KMS-11 (cell line): ENCODE measurements at regions not wholly inside any gene's neighbourhood (a gene's known extent, or its start where the extent isn't known, plus 50 kb on each side); places are given as distances from the start of the nearest gene placed in this dataset.

ENCODE experiments used
- H2AFZ ChIP-seq: fragments of 200-600 bp; sonication (generic); 2 replicates; pipeline ENCODE4 v1.6.1; 2016; ENCODE audit warnings: antibody characterized with exemption, mixed run types, low read depth
- H3K27ac ChIP-seq: fragments of 200-600 bp; sonication (generic); 2 replicates; pipeline ENCODE4 v1.6.1; 2016; ENCODE audit warnings: mild to moderate bottlenecking, mixed run types
- H3K27me3 ChIP-seq: fragments of 200-600 bp; sonication (generic); 2 replicates; pipeline ENCODE4 v1.6.1; 2017; ENCODE audit warnings: mild to moderate bottlenecking, low read depth, mixed run types, moderate library complexity; ENCODE audit not compliant: insufficient read depth
- H3K36me3 ChIP-seq: fragments of 200-600 bp; sonication (generic); 2 replicates; pipeline ENCODE4 v1.6.1; 2017; ENCODE audit warnings: mild to moderate bottlenecking, mixed run types; ENCODE audit not compliant: insufficient read depth
- H3K4me1 ChIP-seq: fragments of 200-600 bp; sonication (generic); 2 replicates; pipeline ENCODE4 v1.6.1; 2016; ENCODE audit warnings: mild to moderate bottlenecking, low read depth, mixed run types; ENCODE audit not compliant: poor library complexity, severe bottlenecking
- H3K4me2 ChIP-seq: fragments of 200-600 bp; sonication (generic); 2 replicates; pipeline ENCODE4 v1.7.0; 2016; ENCODE audit warnings: mild to moderate bottlenecking, mixed run types
- H3K4me3 ChIP-seq: fragments of 200-600 bp; sonication (generic); IDR thresholded peaks from 2 replicates; pipeline ENCODE4 v1.6.1; 2017; ENCODE audit warnings: low read depth, low read length, mixed read lengths; ENCODE audit not compliant: insufficient read depth
- H3K79me2 ChIP-seq: fragments of 200-600 bp; sonication (generic); 2 replicates; pipeline ENCODE4 v1.6.1; 2016; ENCODE audit warnings: low read depth, mixed run types; ENCODE audit not compliant: insufficient read depth
- H3K9ac ChIP-seq: fragments of 200-600 bp; sonication (generic); 2 replicates; pipeline ENCODE4 v1.6.1; 2016; ENCODE audit warnings: mild to moderate bottlenecking, mixed run types
- H4K20me1 ChIP-seq: fragments of 200-600 bp; sonication (generic); 2 replicates; pipeline ENCODE4 v1.6.1; 2016; ENCODE audit warnings: mild to moderate bottlenecking, mixed run types; ENCODE audit not compliant: insufficient read depth
- TF ChIP-seq, protein P1 (sequence below): fragments of 200-600 bp; sonication (generic); conservative IDR thresholded peaks from 2 replicates; pipeline ENCODE4 v1.6.1; 2017; ENCODE audit warnings: low read depth, mild to moderate bottlenecking, antibody characterized with exemption, low read length, moderate library complexity, mixed read lengths

DNA sequence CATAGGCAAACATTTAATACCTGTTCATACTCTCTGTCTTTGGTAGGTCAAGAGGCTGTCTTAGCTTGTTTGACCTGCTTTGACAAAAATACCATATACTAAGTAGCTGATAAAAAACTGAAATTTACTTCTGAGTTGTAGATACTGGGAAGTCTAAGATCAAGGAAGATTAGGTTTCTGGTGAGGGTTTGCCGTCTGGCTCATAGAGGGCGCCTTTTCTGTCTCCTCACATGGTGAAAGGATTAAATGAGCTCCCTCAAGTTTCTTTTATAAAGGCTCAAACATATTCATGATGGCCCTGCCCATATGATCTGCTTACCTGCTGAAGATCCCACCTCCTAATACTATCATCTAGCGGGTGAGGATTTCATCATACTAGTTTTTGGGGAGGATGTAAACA, 1076.1 kb upstream of the NCAM2 start:
- no peaks in the 10 kb centered on the region for H3K4me1 ChIP-seq
- H3K27ac ChIP-seq: no peak overlapping the region
- no peak overlapping the region for H3K4me2 ChIP-seq
- TF ChIP-seq, protein P1, sequence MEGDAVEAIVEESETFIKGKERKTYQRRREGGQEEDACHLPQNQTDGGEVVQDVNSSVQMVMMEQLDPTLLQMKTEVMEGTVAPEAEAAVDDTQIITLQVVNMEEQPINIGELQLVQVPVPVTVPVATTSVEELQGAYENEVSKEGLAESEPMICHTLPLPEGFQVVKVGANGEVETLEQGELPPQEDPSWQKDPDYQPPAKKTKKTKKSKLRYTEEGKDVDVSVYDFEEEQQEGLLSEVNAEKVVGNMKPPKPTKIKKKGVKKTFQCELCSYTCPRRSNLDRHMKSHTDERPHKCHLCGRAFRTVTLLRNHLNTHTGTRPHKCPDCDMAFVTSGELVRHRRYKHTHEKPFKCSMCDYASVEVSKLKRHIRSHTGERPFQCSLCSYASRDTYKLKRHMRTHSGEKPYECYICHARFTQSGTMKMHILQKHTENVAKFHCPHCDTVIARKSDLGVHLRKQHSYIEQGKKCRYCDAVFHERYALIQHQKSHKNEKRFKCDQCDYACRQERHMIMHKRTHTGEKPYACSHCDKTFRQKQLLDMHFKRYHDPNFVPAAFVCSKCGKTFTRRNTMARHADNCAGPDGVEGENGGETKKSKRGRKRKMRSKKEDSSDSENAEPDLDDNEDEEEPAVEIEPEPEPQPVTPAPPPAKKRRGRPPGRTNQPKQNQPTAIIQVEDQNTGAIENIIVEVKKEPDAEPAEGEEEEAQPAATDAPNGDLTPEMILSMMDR: no peak
- no peak overlapping the region for H2AFZ ChIP-seq
- H3K36me3 ChIP-seq: no peaks in the 10 kb centered on the region
- H3K4me3 ChIP-seq: no peak overlapping the region
- no peak overlapping the region for H3K9ac ChIP-seq
- no peaks in the 10 kb centered on the region for H4K20me1 ChIP-seq
- no peaks in the 10 kb centered on the region for H3K79me2 ChIP-seq
- H3K27me3 ChIP-seq: no peaks in the 10 kb centered on the region

DNA sequence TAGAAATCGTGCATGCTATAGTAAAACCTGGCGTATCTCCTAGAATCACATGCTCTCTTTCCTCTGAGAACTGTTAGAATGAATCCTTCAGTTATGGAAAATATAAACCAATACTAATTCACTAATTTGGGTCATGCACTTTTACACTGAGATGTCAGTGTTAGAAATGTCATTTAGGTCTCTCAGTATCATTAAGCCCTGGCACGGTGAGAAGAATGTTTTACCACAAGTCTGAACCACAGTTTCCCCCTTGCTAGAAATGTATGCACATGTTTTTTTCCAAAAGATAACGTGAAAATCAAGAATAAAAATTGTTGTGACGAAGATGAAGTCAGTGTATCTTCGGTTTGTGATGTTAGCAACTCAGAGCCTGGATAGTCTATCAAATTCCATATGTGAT, 1062.7 kb upstream of the NCAM2 start:
- no peak overlapping the region for H2AFZ ChIP-seq
- no peaks in the 10 kb centered on the region for H3K36me3 ChIP-seq
- H3K4me1 ChIP-seq: no peaks in the 10 kb centered on the region
- no peak overlapping the region for H3K4me2 ChIP-seq
- H3K27me3 ChIP-seq: no peaks in the 10 kb centered on the region
- TF ChIP-seq, protein P1: no peak
- H3K27ac ChIP-seq: no peak overlapping the region
- no peak overlapping the region for H3K4me3 ChIP-seq
- no peak overlapping the region for H3K9ac ChIP-seq
- H4K20me1 ChIP-seq: no peaks in the 10 kb centered on the region
- H3K79me2 ChIP-seq: no peaks in the 10 kb centered on the region

GRCh38 chr21:19937619-19938018, 1060.6 kb upstream of the NCAM2 start:
- Histone ChIP-seq H4K20me1 (no peaks in the 10 kb centered on the region), H3K9ac (no peak overlapping the region), H3K4me1 (no peaks in the 10 kb centered on the region), H3K4me3 (no peak overlapping the region), H3K79me2 (no peaks in the 10 kb centered on the region), H3K27ac (no peak overlapping the region), H3K4me2 (no peak overlapping the region), H3K27me3 (no peaks in the 10 kb centered on the region), H3K36me3 (no peaks in the 10 kb centered on the region), H2AFZ (no peak overlapping the region)
- TF ChIP-seq, protein P1: no peak

GRCh38 chr21:19941626-19942025, 1056.6 kb upstream of the NCAM2 start:
- Histone ChIP-seq H3K4me1 (no peaks in the 10 kb centered on the region), H3K27ac (no peak overlapping the region), H3K36me3 (no peaks in the 10 kb centered on the region), H2AFZ (no peak overlapping the region), H4K20me1 (no peaks in the 10 kb centered on the region), H3K79me2 (no peaks in the 10 kb centered on the region), H3K27me3 (no peaks in the 10 kb centered on the region), H3K4me3 (no peak overlapping the region), H3K9ac (no peak overlapping the region), H3K4me2 (no peak overlapping the region)
- TF ChIP-seq, protein P1: no peak

- Histone ChIP-seq H3K27ac (no peak overlapping the region), H2AFZ (no peak overlapping the region), H4K20me1 (no peaks in the 10 kb centered on the region), H3K4me3 (no peak overlapping the region), H3K27me3 (no peaks in the 10 kb centered on the region), H3K4me1 (no peaks in the 10 kb centered on the region), H3K4me2 (no peak overlapping the region), H3K9ac (no peak overlapping the region), H3K79me2 (no peaks in the 10 kb centered on the region), H3K36me3 (no peaks in the 10 kb centered on the region)
- TF ChIP-seq, protein P1: no peak
Observed at GRCh38 chr21:19950347-19950746, 1047.9 kb upstream of the NCAM2 start.
